GM12891 (cell line): ENCODE measurements at regions not wholly inside any gene's neighbourhood (a gene's known extent, or its start where the extent isn't known, plus 50 kb on each side); places are given as distances from the start of the nearest gene placed in this dataset.

Experiments
- PAX5 ChIP-seq: IDR thresholded peaks from 2 replicates; pipeline ENCODE4 v1.6.1; 2011; ENCODE audit warnings: low read length, moderate library complexity, mild to moderate bottlenecking; ENCODE audit not compliant: insufficient read depth, severe bottlenecking
- POLR2A ChIP-seq: IDR thresholded peaks from 2 replicates; pipeline ENCODE4 v1.6.1; 2011; ENCODE audit warnings: low read depth, low read length, control low read depth
- POLR2AphosphoS5 ChIP-seq: IDR thresholded peaks from 2 replicates; pipeline ENCODE4 v1.6.1; 2011; ENCODE audit warnings: low read depth, low read length, control low read depth
- POU2F2 ChIP-seq: IDR thresholded peaks from 2 replicates; pipeline ENCODE4 v1.6.1; 2011; ENCODE audit warnings: low read depth, mild to moderate bottlenecking, control low read depth, low read length, moderate library complexity
- SPI1 ChIP-seq: IDR thresholded peaks from 2 replicates; pipeline ENCODE4 v1.6.1; 2011; ENCODE audit warnings: low read depth, low read length, control low read depth
- TAF1 ChIP-seq: IDR thresholded peaks from 2 replicates; pipeline ENCODE4 v1.6.1; 2011; ENCODE audit warnings: low read depth, low read length, control low read depth

DNA sequence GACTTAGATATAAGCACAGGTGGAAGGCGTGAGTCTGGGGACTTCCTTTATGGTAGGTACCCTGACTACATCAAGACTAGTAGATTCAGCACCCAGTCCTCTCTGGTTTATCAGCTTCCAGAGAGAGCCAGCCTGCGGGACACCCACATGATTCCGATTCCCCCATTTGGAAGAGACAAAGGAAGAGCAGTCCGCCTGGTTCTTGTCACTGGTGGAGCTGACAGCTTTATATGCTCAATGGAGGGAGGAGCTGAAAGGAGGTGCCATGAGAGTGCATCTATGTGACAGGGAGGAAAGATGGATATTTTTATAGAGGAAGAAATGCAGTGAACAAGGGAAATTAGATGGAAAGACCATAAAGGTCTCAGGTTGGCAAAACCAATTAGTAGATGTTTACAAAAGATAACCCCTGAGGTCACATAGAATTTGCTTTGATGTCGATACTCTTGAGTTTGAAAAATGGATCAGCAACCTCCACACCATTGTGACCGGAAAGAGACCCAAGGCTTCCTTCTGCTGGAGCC, 437.7 kb downstream of the PMP22 start:
- no peak for TF ChIP-seq POLR2A
- no peak for TF ChIP-seq SPI1
- TF ChIP-seq TAF1, result no peak
- no peak for TF ChIP-seq PAX5
- TF ChIP-seq POLR2AphosphoS5, result no peak
- no peak for TF ChIP-seq POU2F2
